Adrenal gland (tissue), 5 donors: ENCODE measurements at regions not wholly inside any gene's neighbourhood (a gene's known extent, or its start where the extent isn't known, plus 50 kb on each side); places are given as distances from the start of the nearest gene placed in this dataset.

Source experiments
- CTCF ChIP-seq, 6 experiments: fragments of 450-650 bp in 4 of 6; fragments of 200-600 bp in 2 of 6; sonication (generic) in 1 of 6; IDR thresholded peaks; 1 replicate in 5 of 6; 2 replicates in 1 of 6; pipeline versions ENCODE4 v1.5.1 to v1.8.0; 2016 to 2021; ENCODE audit warnings: antibody characterized with exemption in 6 of 6, mild to moderate bottlenecking in 2 of 6, moderate library complexity in 1 of 6
- POLR2A ChIP-seq, 2 donors: fragments of 450-650 bp; IDR thresholded peaks; one replicate each; pipeline ENCODE4 v1.6.1; 2017; ENCODE audit warnings: antibody characterized with exemption in 2 of 2, mild to moderate bottlenecking in 2 of 2, moderate library complexity in 1 of 2
- donor health status: DM: no; HTN: no; CAD: no.

- TF ChIP-seq CTCF (IDR thresholded peaks at IDR 0.05), result no peak
- TF ChIP-seq POLR2A (IDR thresholded peaks at IDR 0.05), result no peak
Observed at GRCh38 chr10:57094965-57095364, 733.9 kb upstream of the ZWINT start.
